H1 (cell line): ENCODE measurements at regions not wholly inside any gene's neighbourhood (a gene's known extent, or its start where the extent isn't known, plus 50 kb on each side); places are given as distances from the start of the nearest gene placed in this dataset.

Experiments
- CTCF ChIA-PET: fragments of 300-600 bp; sonication (Branson Sonifier 250); formaldehyde crosslinking; loops from one replicate; lab custom pipeline; 2021; ENCODE audit not compliant: partially characterized antibody; lab: Charles Lee
- POLR2A ChIA-PET: fragments of 300-600 bp; sonication (Branson Sonifier 250); formaldehyde crosslinking; loops from one replicate; lab custom pipeline; 2021; ENCODE audit warnings: inconsistent platforms; ENCODE audit not compliant: partially characterized antibody; lab: Charles Lee
- DNase-seq, 2 experiments: peaks; one replicate each; pipeline versions ENCODE4 v3.0.0 to v3.0.0-alpha.2; 2010 to 2022; ENCODE audit warnings: low spot score in 2 of 2, low read depth in 1 of 2, mixed read lengths in 1 of 2
- FAIRE-seq: peaks from 2 replicates; lab custom pipeline; 2011; peaks lifted over from hg19 to GRCh38; lab: Jason Lieb, UNC
- H2AFZ ChIP-seq: 2 replicates; pipeline ENCODE4 v1.8.1; 2012; ENCODE audit warnings: low read length, inconsistent platforms
- H2AK5ac ChIP-seq: 2 replicates; pipeline ENCODE4 v1.6.1; 2013; ENCODE audit warnings: low read depth, low read length
- H2BK120ac ChIP-seq: replicated peaks from 2 replicates; pipeline ENCODE3; 2013; ENCODE audit warnings: low read depth, low read length, inconsistent platforms
- H2BK12ac ChIP-seq: 2 replicates; pipeline ENCODE4 v1.6.1; 2013; ENCODE audit warnings: low read depth, low read length
- H2BK15ac ChIP-seq: 2 replicates; pipeline ENCODE4 v1.6.1; 2013; ENCODE audit warnings: low read length
- H2BK20ac ChIP-seq: 2 replicates; pipeline ENCODE4 v1.6.1; 2013; ENCODE audit warnings: low read length
- H2BK5ac ChIP-seq: 2 replicates; pipeline ENCODE4 v1.6.1; 2013; ENCODE audit warnings: low read depth, low read length
- H3K14ac ChIP-seq: 2 replicates; pipeline ENCODE4 v1.6.1; 2013; ENCODE audit warnings: inconsistent platforms; ENCODE audit not compliant: insufficient read length
- H3K18ac ChIP-seq: 2 replicates; pipeline ENCODE4 v1.6.1; 2013; ENCODE audit warnings: low read length; ENCODE audit errors: extremely low read depth
- H3K23ac ChIP-seq: 2 replicates; pipeline ENCODE4 v1.6.1; 2013; ENCODE audit warnings: inconsistent platforms; ENCODE audit not compliant: insufficient read length
- H3K23me2 ChIP-seq: 2 replicates; pipeline ENCODE4 v1.6.1; 2013; ENCODE audit warnings: low read depth, low read length
- H3K27ac ChIP-seq: 2 replicates; pipeline ENCODE4 v1.6.1; 2011; ENCODE audit warnings: low read depth, low read length, inconsistent platforms
- H3K27me3 ChIP-seq, 4 experiments: replicated peaks in 1 of 4; 1 replicate in 1 of 4; 2 replicates in 3 of 4; pipeline versions ENCODE4 v1.6.1 to v1.8.1; 2011 to 2013; ENCODE audit warnings: low read length in 3 of 4, mild to moderate bottlenecking in 3 of 4, inconsistent platforms in 2 of 4, mixed read lengths in 2 of 4, moderate library complexity in 1 of 4; ENCODE audit not compliant: control insufficient read depth in 3 of 4, insufficient read depth in 3 of 4; ENCODE audit errors: extremely low read depth in 1 of 4
- H3K36me3 ChIP-seq, 4 experiments: 2 replicates each; pipeline versions ENCODE4 v1.6.1 to v1.8.1; 2011 to 2013; ENCODE audit warnings: mild to moderate bottlenecking in 4 of 4, low read length in 3 of 4, moderate library complexity in 2 of 4, control low read depth in 1 of 4, inconsistent platforms in 1 of 4; ENCODE audit not compliant: insufficient read depth in 4 of 4, control insufficient read depth in 2 of 4
- H3K4ac ChIP-seq: replicated peaks from 2 replicates; pipeline ENCODE3; 2013; ENCODE audit warnings: low read length, low read depth, mixed read lengths, inconsistent platforms; ENCODE audit not compliant: insufficient read length
- H3K4me1 ChIP-seq, 4 experiments: replicated peaks in 1 of 4; 1 replicate in 1 of 4; 2 replicates in 3 of 4; pipeline versions ENCODE4 v1.6.1 to v1.8.1; 2011 to 2013; ENCODE audit warnings: low read length in 3 of 4, inconsistent platforms in 2 of 4, mixed read lengths in 1 of 4; ENCODE audit not compliant: insufficient read depth in 4 of 4, control insufficient read depth in 3 of 4
- H3K4me2 ChIP-seq, 2 experiments: 2 replicates each; pipeline versions ENCODE4 v1.6.1 to v1.8.1; 2011 to 2013; ENCODE audit warnings: low read depth in 2 of 2, low read length in 2 of 2, control low read depth in 1 of 2, inconsistent platforms in 1 of 2, mild to moderate bottlenecking in 1 of 2; ENCODE audit not compliant: insufficient read depth in 1 of 2
- H3K4me3 ChIP-seq, 4 experiments: fragments of 200-600, 300-600 bp in 1 of 4; sonication (generic), shearing (Covaris generic), sonication (Bioruptor Twin) in 1 of 4; 2 replicates each; pipeline versions ENCODE4 v1.5.1 to v1.8.1; 2011 to 2016; ENCODE audit warnings: low read length in 4 of 4, low read depth in 3 of 4, control low read depth in 2 of 4, inconsistent platforms in 2 of 4, mild to moderate bottlenecking in 2 of 4, mixed read lengths in 1 of 4, moderate library complexity in 1 of 4; ENCODE audit not compliant: insufficient read depth in 2 of 4; ENCODE audit errors: extremely low read depth in 1 of 4
- H3K56ac ChIP-seq: replicated peaks from 2 replicates; pipeline ENCODE3; 2013; ENCODE audit warnings: low read depth, mild to moderate bottlenecking, mixed read lengths, low read length, inconsistent platforms; ENCODE audit not compliant: insufficient read length
- H3K79me1 ChIP-seq: 2 replicates; pipeline ENCODE4 v1.6.1; 2013; ENCODE audit warnings: low read depth, low read length, control low read depth
- H3K79me2 ChIP-seq, 2 experiments: 2 replicates each; pipeline versions ENCODE4 v1.6.1 to v1.8.1; 2012 to 2013; ENCODE audit warnings: low read length in 2 of 2, mild to moderate bottlenecking in 2 of 2, inconsistent platforms in 1 of 2; ENCODE audit not compliant: insufficient read depth in 2 of 2, control insufficient read depth in 1 of 2
- H3K9ac ChIP-seq, 4 experiments: replicated peaks in 1 of 4; 1 replicate in 1 of 4; 2 replicates in 3 of 4; pipeline versions ENCODE4 v1.6.1 to v1.8.1; 2011 to 2013; ENCODE audit warnings: low read depth in 3 of 4, low read length in 3 of 4, control low read depth in 2 of 4, mild to moderate bottlenecking in 2 of 4, moderate library complexity in 2 of 4, inconsistent platforms in 1 of 4; ENCODE audit errors: extremely low read depth in 1 of 4
- H3K9me3 ChIP-seq, 2 experiments: 2 replicates each; pipeline versions ENCODE4 v1.6.1 to v1.8.1; 2012 to 2013; ENCODE audit warnings: mild to moderate bottlenecking in 2 of 2, moderate library complexity in 2 of 2, control low read depth in 1 of 2, inconsistent platforms in 1 of 2, low read depth in 1 of 2, low read length in 1 of 2, mixed read lengths in 1 of 2; ENCODE audit not compliant: insufficient read depth in 2 of 2
- H4K20me1 ChIP-seq, 2 experiments: replicated peaks in 1 of 2; 2 replicates each; pipeline versions ENCODE3 to v1.8.1; 2011 to 2013; ENCODE audit warnings: inconsistent platforms in 2 of 2, low read length in 2 of 2, mild to moderate bottlenecking in 1 of 2; ENCODE audit not compliant: insufficient read depth in 2 of 2, control insufficient read depth in 1 of 2
- H4K5ac ChIP-seq: 2 replicates; pipeline ENCODE4 v1.6.1; 2013; ENCODE audit warnings: low read length, low read depth, mixed read lengths, inconsistent platforms; ENCODE audit not compliant: insufficient read length
- H4K8ac ChIP-seq: 2 replicates; pipeline ENCODE4 v1.8.0; 2013; ENCODE audit warnings: mild to moderate bottlenecking, moderate library complexity, low read length, inconsistent platforms; ENCODE audit not compliant: insufficient read depth; ENCODE audit errors: extremely low read depth
- H4K91ac ChIP-seq: replicated peaks from 2 replicates; pipeline ENCODE3; 2013; ENCODE audit warnings: low read length, mixed read lengths, inconsistent platforms; ENCODE audit not compliant: insufficient read length
- JUN ChIP-seq: IDR thresholded peaks from 2 replicates; pipeline ENCODE4 v1.6.1; 2011; ENCODE audit warnings: low read depth, mild to moderate bottlenecking, improper control_type of control experiment, low read length
- MAFK ChIP-seq: IDR thresholded peaks from 2 replicates; pipeline ENCODE4 v1.6.1; 2012; ENCODE audit warnings: low read depth, mild to moderate bottlenecking, improper control_type of control experiment, low read length
- RNF2 ChIP-seq: fragments of 200-900, 300-1000 bp; sonication (generic); IDR thresholded peaks from 2 replicates; pipeline ENCODE4 v1.7.1; 2016; ENCODE audit warnings: borderline replicate concordance, low read depth, mild to moderate bottlenecking, antibody characterized with exemption, low read length; ENCODE audit not compliant: poor library complexity, severe bottlenecking; ENCODE audit errors: missing control alignments
- SIX5 ChIP-seq: IDR thresholded peaks from 2 replicates; pipeline ENCODE4 v1.6.1; 2011; ENCODE audit warnings: mild to moderate bottlenecking, low read depth, low read length
- TBP ChIP-seq: IDR thresholded peaks from 2 replicates; pipeline ENCODE4 v1.6.1; 2011; ENCODE audit warnings: low read depth, low read length, improper control_type of control experiment
- WGBS, 2 experiments: shearing (Covaris generic) in 1 of 2; methylation state at CpG; one replicate each; pipeline versions ENCODE4 v1.1.6 to v1.1.7; 2013 to 2015; ENCODE audit warnings: low lambda C conversion rate in 2 of 2, mixed read lengths in 2 of 2, inconsistent platforms in 1 of 2, low coverage in 1 of 2, missing lambda C conversion rate in 1 of 2; ENCODE audit not compliant: insufficient replicate concordance in 2 of 2, insufficient coverage in 1 of 2, insufficient read length in 1 of 2; ENCODE audit errors: extremely low coverage in 1 of 2, missing lambda C conversion rate in 1 of 2; 5-methylcytosine and 5-hydroxymethylcytosine counted together
- TF ChIP-seq, protein P1 (sequence below): IDR thresholded peaks from 2 replicates; pipeline ENCODE4 v1.6.1; 2012; ENCODE audit warnings: inconsistent platforms

GRCh38 chr11:29018631-29019030 is 910.4 kb downstream of the METTL15 start (continued):
- no peak for TF ChIP-seq TBP

DNA sequence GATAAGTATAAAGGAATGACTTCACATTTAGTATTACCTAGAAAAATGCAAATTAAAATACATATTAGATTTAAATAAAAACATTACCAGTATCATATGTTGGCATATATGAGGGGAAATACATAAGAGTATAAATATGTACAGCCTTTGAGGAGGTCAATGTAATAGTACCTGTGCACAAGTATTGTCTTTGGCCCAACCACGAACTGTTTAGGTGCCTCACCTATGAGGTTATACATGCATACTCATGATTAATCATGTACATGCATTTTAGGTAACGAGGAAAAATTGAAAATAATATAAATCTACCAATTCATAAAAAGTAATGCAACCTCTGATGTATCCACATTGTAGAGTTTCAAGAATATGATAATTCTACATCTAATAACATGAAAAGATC is 909.8 kb downstream of the METTL15 start:
- Histone ChIP-seq H2BK5ac (no peak overlapping the region), H3K9me3 (no peaks in the 10 kb centered on the region), H3K23me2 (no peaks in the 10 kb centered on the region), H4K5ac (no peak overlapping the region), H2BK15ac (no peak overlapping the region), H3K79me1 (no peaks in the 10 kb centered on the region), H3K4me3 (no peak overlapping the region), H3K4ac (no peak overlapping the region), H4K8ac (no peak overlapping the region), H4K20me1 (no peaks in the 10 kb centered on the region), H2BK20ac (no peak overlapping the region), H2AFZ (no peak overlapping the region), H3K79me2 (no peaks in the 10 kb centered on the region), H3K56ac (no peak overlapping the region), H4K91ac (no peak overlapping the region), H2AK5ac (no peak overlapping the region), H3K4me2 (no peak overlapping the region), H3K14ac (no peak overlapping the region), H3K18ac (no peak overlapping the region), H2BK12ac (no peak overlapping the region), H3K27me3 (no peaks in the 10 kb centered on the region), H3K23ac (no peak overlapping the region), H3K4me1 (no peaks in the 10 kb centered on the region; a peak in 1 of 7 replicates), H3K9ac (no peak overlapping the region), H3K36me3 (no peaks in the 10 kb centered on the region), H2BK120ac (no peak overlapping the region), H3K27ac (no peak overlapping the region)
- POLR2A ChIA-PET = no interaction called here
- CTCF ChIA-PET = interaction anchor here (1.1 to 1.6 kb wide), 3 partner anchors 24 to 153 kb away, joined by 3 to 4 read pairs (median 3); no protein-coding TSS in a partner anchor
- no peak for DNase-seq
- TF ChIP-seq SIX5 = no peak
- no peak for TF ChIP-seq MAFK
- TF ChIP-seq, protein P1, sequence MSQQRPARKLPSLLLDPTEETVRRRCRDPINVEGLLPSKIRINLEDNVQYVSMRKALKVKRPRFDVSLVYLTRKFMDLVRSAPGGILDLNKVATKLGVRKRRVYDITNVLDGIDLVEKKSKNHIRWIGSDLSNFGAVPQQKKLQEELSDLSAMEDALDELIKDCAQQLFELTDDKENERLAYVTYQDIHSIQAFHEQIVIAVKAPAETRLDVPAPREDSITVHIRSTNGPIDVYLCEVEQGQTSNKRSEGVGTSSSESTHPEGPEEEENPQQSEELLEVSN = no peak
- no peak for TF ChIP-seq JUN
- TF ChIP-seq RNF2 = no peak
- 89% methylated on average over 2 of the region's 2 CpGs; no CpG with 5 or more reads in 1 of the 2 experiments for WGBS, 2 experiments
- FAIRE-seq = no peak
